Nephron progenitor cell (in vitro differentiated cells): ENCODE measurements at regions not wholly inside any gene's neighbourhood (a gene's known extent, or its start where the extent isn't known, plus 50 kb on each side); places are given as distances from the start of the nearest gene placed in this dataset.

Experiments
- DNase-seq: peaks from one replicate; pipeline ENCODE4 v3.0.0; 2021
- H3K27ac Mint-ChIP-seq: 2 replicates; pipeline ENCODE4 v1.8.0; 2021; ENCODE audit warnings: mild to moderate bottlenecking, moderate library complexity, mixed read lengths
- H3K27me3 Mint-ChIP-seq: 2 replicates; pipeline ENCODE4 v1.8.0; 2021; ENCODE audit warnings: mild to moderate bottlenecking, low read depth, mixed read lengths; ENCODE audit not compliant: poor library complexity
- H3K36me3 Mint-ChIP-seq: 2 replicates; pipeline ENCODE4 v1.8.0; 2021; ENCODE audit warnings: low read depth, mixed read lengths
- H3K4me1 Mint-ChIP-seq: 2 replicates; pipeline ENCODE4 v1.8.0; 2021; ENCODE audit warnings: mixed read lengths
- H3K4me3 Mint-ChIP-seq: 2 replicates; pipeline ENCODE4 v1.8.0; 2021; ENCODE audit warnings: mild to moderate bottlenecking, moderate library complexity, mixed read lengths
- H3K9me3 Mint-ChIP-seq: 2 replicates; pipeline ENCODE4 v1.8.0; 2021; ENCODE audit warnings: mild to moderate bottlenecking, moderate library complexity, mixed read lengths
- TF ChIP-seq, protein P1 (sequence below): fragments of 200-600 bp; sonication (generic); IDR thresholded peaks from 2 replicates; pipeline ENCODE4 v1.5.0; 2021; ENCODE audit warnings: antibody characterized with exemption

DNA sequence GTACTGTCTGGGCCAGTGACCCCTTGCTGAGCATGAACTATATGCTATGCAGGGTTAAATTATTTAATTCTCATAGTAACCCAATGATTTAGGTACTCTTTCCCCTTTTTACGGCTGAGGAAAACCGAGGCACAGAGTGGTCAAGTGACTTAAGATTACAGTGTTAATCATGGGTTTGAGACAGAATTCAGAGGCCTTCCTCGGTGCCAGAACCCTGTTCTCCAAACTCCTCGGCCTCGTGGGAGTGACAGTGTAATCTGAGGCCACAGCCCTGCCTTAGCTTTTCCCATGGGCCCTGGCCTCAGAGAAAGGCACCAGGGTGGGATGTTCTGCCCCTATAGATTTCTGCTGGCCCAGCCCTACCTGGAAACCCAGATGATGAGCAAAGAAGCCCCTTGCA is 86.4 kb upstream of the ZNF648 start:
- Mint-ChIP-seq H3K27me3 (peaks cover 16% of the 10 kb centered on the region), H3K36me3 (no peaks in the 10 kb centered on the region), H3K4me3 (no peak overlapping the region), H3K4me1 (peaks cover 45% of the 10 kb centered on the region), H3K27ac (no peak overlapping the region), H3K9me3 (no peaks in the 10 kb centered on the region)
- no peak for DNase-seq
- TF ChIP-seq, protein P1, sequence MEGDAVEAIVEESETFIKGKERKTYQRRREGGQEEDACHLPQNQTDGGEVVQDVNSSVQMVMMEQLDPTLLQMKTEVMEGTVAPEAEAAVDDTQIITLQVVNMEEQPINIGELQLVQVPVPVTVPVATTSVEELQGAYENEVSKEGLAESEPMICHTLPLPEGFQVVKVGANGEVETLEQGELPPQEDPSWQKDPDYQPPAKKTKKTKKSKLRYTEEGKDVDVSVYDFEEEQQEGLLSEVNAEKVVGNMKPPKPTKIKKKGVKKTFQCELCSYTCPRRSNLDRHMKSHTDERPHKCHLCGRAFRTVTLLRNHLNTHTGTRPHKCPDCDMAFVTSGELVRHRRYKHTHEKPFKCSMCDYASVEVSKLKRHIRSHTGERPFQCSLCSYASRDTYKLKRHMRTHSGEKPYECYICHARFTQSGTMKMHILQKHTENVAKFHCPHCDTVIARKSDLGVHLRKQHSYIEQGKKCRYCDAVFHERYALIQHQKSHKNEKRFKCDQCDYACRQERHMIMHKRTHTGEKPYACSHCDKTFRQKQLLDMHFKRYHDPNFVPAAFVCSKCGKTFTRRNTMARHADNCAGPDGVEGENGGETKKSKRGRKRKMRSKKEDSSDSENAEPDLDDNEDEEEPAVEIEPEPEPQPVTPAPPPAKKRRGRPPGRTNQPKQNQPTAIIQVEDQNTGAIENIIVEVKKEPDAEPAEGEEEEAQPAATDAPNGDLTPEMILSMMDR, result no peak

DNA sequence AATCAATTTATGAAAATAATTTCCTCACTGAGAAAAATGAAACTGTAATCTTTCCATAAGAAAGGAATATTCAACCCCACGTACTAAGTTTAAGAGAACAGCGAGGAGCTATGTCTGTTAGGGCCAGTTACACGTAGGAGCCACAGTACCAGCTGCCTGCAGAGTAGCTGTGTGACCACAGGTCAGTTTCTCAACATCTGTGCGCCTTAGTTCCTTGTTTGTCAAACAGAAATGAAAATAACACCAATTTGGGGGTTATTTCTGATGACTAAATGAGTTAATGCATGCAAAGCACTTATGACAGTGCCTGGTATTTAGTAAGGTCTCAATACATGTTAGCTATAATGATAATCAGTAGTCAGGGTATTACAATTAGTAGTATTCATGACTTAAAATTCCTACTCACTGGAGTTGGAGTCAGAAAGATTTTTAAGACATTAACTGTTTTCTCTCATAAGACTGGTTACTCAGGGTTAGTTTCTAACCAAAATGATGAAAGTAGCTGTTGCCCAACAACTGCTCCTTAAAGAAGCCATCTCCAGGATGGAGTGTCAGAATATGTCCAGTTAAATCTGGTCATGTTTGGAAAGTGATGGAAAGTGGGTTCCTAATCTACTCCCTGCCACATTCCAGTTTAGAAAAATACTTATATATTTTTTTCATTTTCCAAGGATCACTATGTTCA is 85.8 kb upstream of the ZNF648 start:
- Mint-ChIP-seq H3K36me3 (no peaks in the 10 kb centered on the region), H3K27ac (no peak overlapping the region), H3K27me3 (peaks cover 12% of the 10 kb centered on the region), H3K9me3 (no peaks in the 10 kb centered on the region), H3K4me3 (no peak overlapping the region), H3K4me1 (peaks cover 52% of the 10 kb centered on the region)
- TF ChIP-seq, protein P1, result no peak
- no peak for DNase-seq

DNA sequence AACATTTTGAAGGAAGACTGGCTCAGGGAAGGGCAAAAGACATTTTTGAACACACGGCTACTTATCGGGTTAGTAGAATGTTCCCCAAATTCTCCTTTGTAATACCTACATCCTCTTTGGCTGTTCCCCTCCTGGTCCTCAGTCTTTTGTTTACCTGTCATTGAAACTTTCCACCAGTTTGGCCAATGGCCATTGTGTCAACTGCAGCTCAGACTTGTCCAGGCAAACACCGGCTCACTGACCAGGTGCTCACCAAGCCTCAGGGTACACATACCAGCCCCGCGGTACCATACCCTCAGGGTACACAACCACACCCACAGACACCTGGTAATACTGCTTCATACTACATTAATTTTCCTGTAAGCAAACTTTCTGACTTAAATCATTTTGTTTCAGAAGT is 84.8 kb upstream of the ZNF648 start:
- Mint-ChIP-seq H3K4me1 (peaks cover 54% of the 10 kb centered on the region), H3K36me3 (no peaks in the 10 kb centered on the region), H3K4me3 (no peak overlapping the region), H3K27ac (no peak overlapping the region), H3K9me3 (no peaks in the 10 kb centered on the region), H3K27me3 (peaks cover 12% of the 10 kb centered on the region)
- DNase-seq, result no peak
- TF ChIP-seq, protein P1, result no peak

DNA sequence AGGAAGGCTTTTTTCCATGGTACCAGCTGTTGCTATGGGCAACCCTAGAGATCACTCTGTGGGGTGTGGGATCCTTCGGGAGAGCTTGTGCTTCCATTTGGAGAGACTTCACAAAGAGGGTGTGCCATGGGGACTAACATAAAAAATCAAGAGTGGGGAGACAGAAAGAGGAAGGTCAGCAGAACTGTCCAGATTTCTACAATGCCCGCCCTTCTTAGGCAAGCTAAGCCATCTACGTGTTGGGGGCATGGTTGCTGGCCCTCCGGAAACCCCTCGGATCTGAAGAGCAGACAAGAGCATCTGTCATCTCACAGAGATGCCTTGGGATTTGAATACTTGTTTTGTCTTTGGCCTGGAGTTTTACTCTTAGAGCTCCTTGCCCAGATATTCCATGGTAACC is 83.9 kb upstream of the ZNF648 start:
- Mint-ChIP-seq H3K27ac (no peak overlapping the region), H3K27me3 (peaks cover 12% of the 10 kb centered on the region), H3K4me3 (no peak overlapping the region), H3K4me1 (peaks cover 54% of the 10 kb centered on the region), H3K9me3 (no peaks in the 10 kb centered on the region), H3K36me3 (no peaks in the 10 kb centered on the region)
- TF ChIP-seq, protein P1, result no peak
- DNase-seq, result no peak

DNA sequence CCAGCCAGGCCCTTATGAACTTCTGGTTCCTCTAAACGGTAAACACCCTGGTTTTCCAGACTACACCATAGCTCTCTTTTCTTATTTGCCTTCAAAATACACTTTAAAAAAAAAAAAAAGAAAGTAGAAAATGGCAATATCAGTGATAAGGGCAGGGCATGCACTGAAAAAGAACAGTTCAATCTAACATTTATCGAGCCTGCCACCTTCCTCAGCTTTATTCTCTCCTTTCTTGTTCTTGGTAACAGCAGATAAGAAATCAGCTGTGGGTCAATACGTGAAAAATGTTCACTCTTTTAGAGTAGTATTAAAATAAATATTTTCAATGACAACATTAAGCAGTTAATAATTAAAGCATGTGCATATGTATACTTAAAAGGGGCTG is 83.1 kb upstream of the ZNF648 start:
- H3K9me3 Mint-ChIP-seq, result no peaks in the 10 kb centered on the region
- TF ChIP-seq, protein P1, result no peak
- no peaks in the 10 kb centered on the region for H3K36me3 Mint-ChIP-seq

More for the DNA sequence above, 83.1 kb upstream of the ZNF648 start:
- Mint-ChIP-seq H3K27me3 (peaks cover 12% of the 10 kb centered on the region), H3K4me3 (peak overlapping the region; percentile 47), H3K27ac (peak overlapping the region; percentile 86), H3K4me1 (peaks cover 50% of the 10 kb centered on the region)
- DNase-seq, result no peak
